ENCODE measurements at regions not wholly inside any gene's neighbourhood (a gene's known extent, or its start where the extent isn't known, plus 50 kb on each side); places are given as distances from the start of the nearest gene placed in this dataset.

- no peak for TF ChIP-seq CTCF (IDR thresholded peaks at IDR 0.05)
- Histone ChIP-seq H3K4me3 (ENCODE audit: low read length) (no peak overlapping the region), H3K9me3 (ENCODE audit: control insufficient read depth in 1 of 2, insufficient read depth in 1 of 2, low read length in 2 of 2) (peaks cover 0 to 17% of the 10 kb centered on the region in 2 experiments), H3K27ac (ENCODE audit: low read depth in 1 of 2, low read length in 2 of 2) (no peak overlapping the region), H3K36me3 (ENCODE audit: insufficient read depth, low read length) (no peaks in the 10 kb centered on the region), H3K4me1 (ENCODE audit: insufficient read depth, low read length) (no peaks in the 10 kb centered on the region), H3K27me3 (ENCODE audit: control insufficient read depth in 1 of 2, insufficient read depth in 2 of 2, low read length in 2 of 2) (no peaks in the 10 kb centered on the region)
- Mint-ChIP-seq H3K27me3 (no peaks in the 10 kb centered on the region), H3K27ac (no peak overlapping the region), H3K9me3 (peaks cover 17% of the 10 kb centered on the region), H3K4me1 (ENCODE audit: low read depth) (no peaks in the 10 kb centered on the region), H3K36me3 (ENCODE audit: low read depth) (no peaks in the 10 kb centered on the region), H3K4me3 (no peak overlapping the region)
- ChIA-PET POLR2A (no interaction called here), CTCF (no interaction called here)
- DNase-seq (no peak), ATAC-seq (ENCODE audit: poor library complexity) (no peak)
- intact Hi-C loops (cut with DNase I, micrococcal nuclease): no loop called here
Measured at GRCh38 chr1:163777205-163777604, 455.5 kb downstream of the NUF2 start.

- intact Hi-C loops (cut with DNase I, micrococcal nuclease): no loop called here
- ATAC-seq (ENCODE audit: poor library complexity): no peak
Measured at GRCh38 chr1:163781146-163781545, 459.4 kb downstream of the NUF2 start.

GRCh38 chr1:163785868-163786405 is 464.2 kb downstream of the NUF2 start:
- no peaks in the 10 kb centered on the region for H3K27me3 Mint-ChIP-seq
- Histone ChIP-seq H3K4me1 (ENCODE audit: insufficient read depth, low read length) (no peaks in the 10 kb centered on the region), H3K36me3 (ENCODE audit: insufficient read depth, low read length) (no peaks in the 10 kb centered on the region), H3K27ac (ENCODE audit: low read depth in 1 of 2, low read length in 2 of 2) (no peak overlapping the region), H3K4me3 (ENCODE audit: low read length) (no peak overlapping the region), H3K27me3 (ENCODE audit: control insufficient read depth in 1 of 2, insufficient read depth in 2 of 2, low read length in 2 of 2) (no peaks in the 10 kb centered on the region), H3K9me3 (ENCODE audit: control insufficient read depth in 1 of 2, insufficient read depth in 1 of 2, low read length in 2 of 2) (peaks cover 0 to 15% of the 10 kb centered on the region in 2 experiments)
- intact Hi-C loops (cut with DNase I, micrococcal nuclease): no loop called here
- CTCF ChIA-PET: interaction anchor here (1.4 kb wide), 1 partner anchor 10 kb away, joined by 3 read pairs; no protein-coding TSS in a partner anchor
- peaks cover 7% of the 10 kb centered on the region for H3K9me3 Mint-ChIP-seq
- no peak for TF ChIP-seq CTCF (IDR thresholded peaks at IDR 0.05)
- DNase-seq (no peak), ATAC-seq (ENCODE audit: poor library complexity) (no peak)
- no peak overlapping the region for H3K4me3 Mint-ChIP-seq
- H3K36me3 Mint-ChIP-seq (ENCODE audit: low read depth): no peaks in the 10 kb centered on the region
- no peak overlapping the region for H3K27ac Mint-ChIP-seq
- POLR2A ChIA-PET: no interaction called here
- H3K4me1 Mint-ChIP-seq (ENCODE audit: low read depth): no peaks in the 10 kb centered on the region

More at GRCh38 chr1:163781146-163781545, 459.4 kb downstream of the NUF2 start:
- no peaks in the 10 kb centered on the region for H3K36me3 ChIP-seq (ENCODE audit: insufficient read depth, low read length)
- POLR2A ChIA-PET: no interaction called here
- Mint-ChIP-seq H3K36me3 (ENCODE audit: low read depth) (no peaks in the 10 kb centered on the region), H3K27me3 (no peaks in the 10 kb centered on the region), H3K27ac (no peak overlapping the region), H3K4me1 (ENCODE audit: low read depth) (no peaks in the 10 kb centered on the region), H3K4me3 (no peak overlapping the region), H3K9me3 (peaks cover 13% of the 10 kb centered on the region)
- DNase-seq: no peak
- H3K4me3 ChIP-seq (ENCODE audit: low read length): no peak overlapping the region
- no peak overlapping the region for H3K27ac ChIP-seq (ENCODE audit: low read depth in 1 of 2, low read length in 2 of 2)
- no peaks in the 10 kb centered on the region for H3K4me1 ChIP-seq (ENCODE audit: insufficient read depth, low read length)
- H3K9me3 ChIP-seq (ENCODE audit: control insufficient read depth in 1 of 2, insufficient read depth in 1 of 2, low read length in 2 of 2): peaks cover 0 to 19% of the 10 kb centered on the region in 2 experiments
- CTCF ChIA-PET: no interaction called here
- TF ChIP-seq CTCF (IDR thresholded peaks at IDR 0.05): no peak
- H3K27me3 ChIP-seq (ENCODE audit: control insufficient read depth in 1 of 2, insufficient read depth in 2 of 2, low read length in 2 of 2): no peaks in the 10 kb centered on the region
